GM12878 (cell line): ENCODE measurements at regions not wholly inside any gene's neighbourhood (a gene's known extent, or its start where the extent isn't known, plus 50 kb on each side); places are given as distances from the start of the nearest gene placed in this dataset.

Experiments used
- ATAC-seq: fragments of 200-7000 bp; cut with Tn5 transposase; 3 replicates; pipeline ENCODE4 v1.9.1; 2020; ENCODE audit warnings: mild to moderate bottlenecking, moderate library complexity
- BruUV-seq: library from RNA; stranded (reverse); fragments of 400-500 nt; replicated peaks from 2 replicates; lab custom pipeline; 2021; lab: Mats Ljungman, UMichigan
- CTCF ChIA-PET: fragments of 300-600 bp; sonication (Branson Sonifier 250); formaldehyde crosslinking; extraction: SDS; loops from one replicate; lab custom pipeline; 2021; ENCODE audit warnings: inconsistent platforms; lab: Yijun Ruan, JAX
- POLR2A ChIA-PET: fragments of 350-600 bp; formaldehyde crosslinking; extraction: SDS; loops from one replicate; lab custom pipeline; 2021; ENCODE audit warnings: inconsistent platforms; lab: Charles Lee
- RAD21 ChIA-PET: fragments of 300-600 bp; sonication (Branson Sonifier 250); formaldehyde crosslinking; loops from one replicate; lab custom pipeline; 2023; ENCODE audit warnings: antibody characterized with exemption; ENCODE audit not compliant: unreplicated experiment; lab: Charles Lee
- SMC1A ChIA-PET: fragments of 300-600 bp; sonication (Branson Sonifier 250); formaldehyde crosslinking; loops from one replicate; lab custom pipeline; 2023; ENCODE audit not compliant: unreplicated experiment, uncharacterized antibody; lab: Charles Lee
- DNase-seq: peaks from one replicate; pipeline ENCODE4 v3.0.0-alpha.2; 2011; ENCODE audit warnings: low read depth, low spot score
- FAIRE-seq: peaks from 3 replicates; lab custom pipeline; 2011; peaks lifted over from hg19 to GRCh38; lab: Jason Lieb, UNC
- H2AFZ ChIP-seq: 2 replicates; pipeline ENCODE4 v1.6.0; 2011; ENCODE audit warnings: low read depth, low read length, control low read depth; ENCODE audit not compliant: control insufficient read depth
- H3K27ac ChIP-seq: 2 replicates; pipeline ENCODE4 v1.5.1; 2011; ENCODE audit warnings: control low read depth; ENCODE audit not compliant: control insufficient read depth, insufficient read depth
- H3K27me3 ChIP-seq, 2 experiments: replicated peaks in 1 of 2; 2 replicates each; pipeline versions ENCODE4 v1.6.0 to v1.6.1; 2011; ENCODE audit warnings: low read length in 1 of 2; ENCODE audit not compliant: control insufficient read depth in 2 of 2, insufficient read depth in 2 of 2
- H3K36me3 ChIP-seq, 2 experiments: 2 replicates each; pipeline ENCODE4 v1.5.1; 2011; ENCODE audit warnings: low read length in 1 of 2; ENCODE audit not compliant: control insufficient read depth in 2 of 2, insufficient read depth in 2 of 2
- H3K4me1 ChIP-seq: 2 replicates; pipeline ENCODE4 v1.6.1; 2011; ENCODE audit warnings: mild to moderate bottlenecking, low read length, moderate library complexity, mixed read lengths; ENCODE audit not compliant: control insufficient read depth, insufficient read depth
- H3K4me2 ChIP-seq: 2 replicates; pipeline ENCODE4 v1.6.0; 2011; ENCODE audit warnings: control low read depth; ENCODE audit not compliant: control insufficient read depth, insufficient read depth
- H3K4me3 ChIP-seq: fragments of 200-600 bp; sonication (generic); 2 replicates; pipeline ENCODE4 v1.5.1; 2016
- H3K79me2 ChIP-seq: 2 replicates; pipeline ENCODE4 v1.6.0; 2011; ENCODE audit warnings: low read length; ENCODE audit not compliant: control insufficient read depth, insufficient read depth
- H3K9ac ChIP-seq: 2 replicates; pipeline ENCODE4 v1.8.0; 2011; ENCODE audit warnings: low read length, control low read depth, mixed read lengths; ENCODE audit not compliant: control insufficient read depth, insufficient read depth
- H3K9me3 ChIP-seq: replicated peaks from 3 replicates; pipeline ENCODE4 v1.5.1; 2011; ENCODE audit warnings: mild to moderate bottlenecking, low read length; ENCODE audit not compliant: control insufficient read depth, insufficient read depth
- H4K20me1 ChIP-seq: 2 replicates; pipeline ENCODE4 v1.6.0; 2011; ENCODE audit not compliant: control insufficient read depth, insufficient read depth
- CHD2 ChIP-seq: IDR thresholded peaks from 2 replicates; pipeline ENCODE4 v1.6.1; 2011; ENCODE audit warnings: low read depth, low read length, improper control_type of control experiment, borderline replicate concordance
- EZH2 ChIP-seq: IDR thresholded peaks from 2 replicates; pipeline ENCODE4 v1.6.1; 2012; ENCODE audit warnings: low read depth, mild to moderate bottlenecking, control low read depth, inconsistent platforms, low read length, borderline replicate concordance; ENCODE audit not compliant: control insufficient read depth
- FOXM1 ChIP-seq: IDR thresholded peaks from 2 replicates; pipeline ENCODE4 v1.6.1; 2012; ENCODE audit warnings: low read depth, mild to moderate bottlenecking, inconsistent platforms, low read length, moderate library complexity
- MEF2A ChIP-seq: IDR thresholded peaks from 2 replicates; pipeline ENCODE4 v1.6.1; 2011; ENCODE audit warnings: low read depth, mild to moderate bottlenecking, low read length, moderate library complexity; ENCODE audit not compliant: insufficient read depth
- NKRF ChIP-seq: fragments of 450-650 bp; conservative IDR thresholded peaks from 2 replicates; pipeline ENCODE4 v1.6.1; 2017; ENCODE audit warnings: mild to moderate bottlenecking, moderate library complexity
- PBX3 ChIP-seq: IDR thresholded peaks from 2 replicates; pipeline ENCODE4 v1.6.1; 2011; ENCODE audit warnings: mild to moderate bottlenecking, low read depth, low read length, moderate library complexity; ENCODE audit not compliant: insufficient replicate concordance
- RCOR1 ChIP-seq: conservative IDR thresholded peaks from 2 replicates; pipeline ENCODE4 v1.6.1; 2012; ENCODE audit warnings: low read depth, low read length, improper control_type of control experiment
- WRNIP1 ChIP-seq: IDR thresholded peaks from 2 replicates; pipeline ENCODE4 v1.6.1; 2011; ENCODE audit warnings: low read depth, low read length, improper control_type of control experiment, borderline replicate concordance
- ZBED1 ChIP-seq: IDR thresholded peaks from 2 replicates; pipeline ENCODE4 v1.6.1; 2016; ENCODE audit warnings: borderline replicate concordance
- ZBTB33 ChIP-seq: fragments of 450-650 bp; IDR thresholded peaks from 2 replicates; pipeline ENCODE4 v1.6.1; 2017; ENCODE audit warnings: mild to moderate bottlenecking
- WGBS: methylation state at CpG from one replicate; pipeline ENCODE4 v1.1.6; 2016; ENCODE audit warnings: low lambda C conversion rate; ENCODE audit not compliant: insufficient replicate concordance, insufficient coverage; ENCODE audit errors: missing lambda C conversion rate; 5-methylcytosine and 5-hydroxymethylcytosine counted together
- in situ Hi-C: fragments of 300-500 bp; cut with MboI; formaldehyde crosslinking; loops from 9 replicates; pipeline ENCODE4 v1.14.3; 2018; ENCODE audit warnings: mixed read lengths
- intact Hi-C: fragments of 100-400 bp; cut with micrococcal nuclease; formaldehyde crosslinking; loops from one replicate; pipeline ENCODE4 v1.14.2; 2022; ENCODE audit not compliant: unreplicated experiment
- TF ChIP-seq, protein P1 (sequence below): fragments of 450-650 bp; IDR thresholded peaks from 2 replicates; pipeline ENCODE4 v1.6.1; 2017; ENCODE audit warnings: mild to moderate bottlenecking, moderate library complexity

DNA sequence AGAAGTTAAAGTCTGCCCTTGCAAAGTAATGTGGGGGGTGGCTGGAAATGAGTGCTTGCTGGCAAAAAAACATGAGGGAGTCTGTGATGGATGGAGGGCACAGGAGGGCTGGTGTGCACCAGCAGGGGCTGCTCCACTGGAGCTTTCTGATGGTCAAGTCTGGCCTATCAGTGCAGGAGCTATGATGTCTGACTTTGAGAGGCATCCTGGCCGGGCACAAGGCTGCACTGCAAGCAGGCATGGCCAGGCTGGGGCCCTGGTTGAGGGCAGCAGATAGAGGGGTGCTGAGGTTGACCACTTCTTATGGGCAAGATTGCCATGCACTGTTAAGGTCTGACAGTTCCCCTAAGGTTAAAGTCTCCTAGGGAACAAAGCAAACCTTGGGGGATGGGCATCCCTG lies 1140.2 kb downstream of the FAM133A start:
- in situ Hi-C loops (no loop called here), intact Hi-C loops (no loop called here)
- FAIRE-seq (no peak), ATAC-seq (no peak), DNase-seq (no peak)
- H3K9ac ChIP-seq, result no peak overlapping the region
- no peak overlapping the region for H3K4me2 ChIP-seq
- H4K20me1 ChIP-seq, result no peaks in the 10 kb centered on the region
- H3K27me3 ChIP-seq, result no peaks in the 10 kb centered on the region
- no peaks in the 10 kb centered on the region for H3K9me3 ChIP-seq
- WGBS, result 0% methylated on average over 1 of the region's 1 CpG
- POLR2A ChIA-PET, result no interaction called here
- BruUV-seq, result no TSS peak
- no peak for TF ChIP-seq ZBTB33
- no peak for TF ChIP-seq MEF2A
- no peak for TF ChIP-seq FOXM1
- no peak for TF ChIP-seq PBX3
- TF ChIP-seq CHD2, result no peak
- no peak for TF ChIP-seq ZBED1
- no peak for TF ChIP-seq EZH2
- TF ChIP-seq RCOR1, result no peak
- TF ChIP-seq, protein P1, sequence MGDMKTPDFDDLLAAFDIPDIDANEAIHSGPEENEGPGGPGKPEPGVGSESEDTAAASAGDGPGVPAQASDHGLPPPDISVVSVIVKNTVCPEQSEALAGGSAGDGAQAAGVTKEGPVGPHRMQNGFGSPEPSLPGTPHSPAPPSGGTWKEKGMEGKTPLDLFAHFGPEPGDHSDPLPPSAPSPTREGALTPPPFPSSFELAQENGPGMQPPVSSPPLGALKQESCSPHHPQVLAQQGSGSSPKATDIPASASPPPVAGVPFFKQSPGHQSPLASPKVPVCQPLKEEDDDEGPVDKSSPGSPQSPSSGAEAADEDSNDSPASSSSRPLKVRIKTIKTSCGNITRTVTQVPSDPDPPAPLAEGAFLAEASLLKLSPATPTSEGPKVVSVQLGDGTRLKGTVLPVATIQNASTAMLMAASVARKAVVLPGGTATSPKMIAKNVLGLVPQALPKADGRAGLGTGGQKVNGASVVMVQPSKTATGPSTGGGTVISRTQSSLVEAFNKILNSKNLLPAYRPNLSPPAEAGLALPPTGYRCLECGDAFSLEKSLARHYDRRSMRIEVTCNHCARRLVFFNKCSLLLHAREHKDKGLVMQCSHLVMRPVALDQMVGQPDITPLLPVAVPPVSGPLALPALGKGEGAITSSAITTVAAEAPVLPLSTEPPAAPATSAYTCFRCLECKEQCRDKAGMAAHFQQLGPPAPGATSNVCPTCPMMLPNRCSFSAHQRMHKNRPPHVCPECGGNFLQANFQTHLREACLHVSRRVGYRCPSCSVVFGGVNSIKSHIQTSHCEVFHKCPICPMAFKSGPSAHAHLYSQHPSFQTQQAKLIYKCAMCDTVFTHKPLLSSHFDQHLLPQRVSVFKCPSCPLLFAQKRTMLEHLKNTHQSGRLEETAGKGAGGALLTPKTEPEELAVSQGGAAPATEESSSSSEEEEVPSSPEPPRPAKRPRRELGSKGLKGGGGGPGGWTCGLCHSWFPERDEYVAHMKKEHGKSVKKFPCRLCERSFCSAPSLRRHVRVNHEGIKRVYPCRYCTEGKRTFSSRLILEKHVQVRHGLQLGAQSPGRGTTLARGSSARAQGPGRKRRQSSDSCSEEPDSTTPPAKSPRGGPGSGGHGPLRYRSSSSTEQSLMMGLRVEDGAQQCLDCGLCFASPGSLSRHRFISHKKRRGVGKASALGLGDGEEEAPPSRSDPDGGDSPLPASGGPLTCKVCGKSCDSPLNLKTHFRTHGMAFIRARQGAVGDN, result no peak
- no peak for TF ChIP-seq NKRF
- no peak for TF ChIP-seq WRNIP1
- H3K4me1 ChIP-seq, result no peaks in the 10 kb centered on the region
- H3K27ac ChIP-seq, result no peak overlapping the region
- RAD21 ChIA-PET, result no interaction called here
- no peak overlapping the region for H2AFZ ChIP-seq
- H3K79me2 ChIP-seq, result no peaks in the 10 kb centered on the region
- no peak overlapping the region for H3K4me3 ChIP-seq
- CTCF ChIA-PET, result no interaction called here
- SMC1A ChIA-PET, result no interaction called here
- H3K36me3 ChIP-seq, result no peaks in the 10 kb centered on the region
